H1 (cell line): ENCODE measurements at regions not wholly inside any gene's neighbourhood (a gene's known extent, or its start where the extent isn't known, plus 50 kb on each side); places are given as distances from the start of the nearest gene placed in this dataset.

Experiments used
- CTCF ChIA-PET: fragments of 300-600 bp; sonication (Branson Sonifier 250); formaldehyde crosslinking; loops from one replicate; lab custom pipeline; 2021; ENCODE audit not compliant: partially characterized antibody; lab: Charles Lee
- POLR2A ChIA-PET: fragments of 300-600 bp; sonication (Branson Sonifier 250); formaldehyde crosslinking; loops from one replicate; lab custom pipeline; 2021; ENCODE audit warnings: inconsistent platforms; ENCODE audit not compliant: partially characterized antibody; lab: Charles Lee
- DNase-seq, 2 experiments: peaks; one replicate each; pipeline versions ENCODE4 v3.0.0 to v3.0.0-alpha.2; 2010 to 2022; ENCODE audit warnings: low spot score in 2 of 2, low read depth in 1 of 2, mixed read lengths in 1 of 2
- FAIRE-seq: peaks from 2 replicates; lab custom pipeline; 2011; peaks lifted over from hg19 to GRCh38; lab: Jason Lieb, UNC
- H2AFZ ChIP-seq: 2 replicates; pipeline ENCODE4 v1.8.1; 2012; ENCODE audit warnings: low read length, inconsistent platforms
- H2AK5ac ChIP-seq: 2 replicates; pipeline ENCODE4 v1.6.1; 2013; ENCODE audit warnings: low read depth, low read length
- H2BK120ac ChIP-seq: replicated peaks from 2 replicates; pipeline ENCODE3; 2013; ENCODE audit warnings: low read depth, low read length, inconsistent platforms
- H2BK12ac ChIP-seq: 2 replicates; pipeline ENCODE4 v1.6.1; 2013; ENCODE audit warnings: low read depth, low read length
- H2BK15ac ChIP-seq: 2 replicates; pipeline ENCODE4 v1.6.1; 2013; ENCODE audit warnings: low read length
- H2BK20ac ChIP-seq: 2 replicates; pipeline ENCODE4 v1.6.1; 2013; ENCODE audit warnings: low read length
- H2BK5ac ChIP-seq: 2 replicates; pipeline ENCODE4 v1.6.1; 2013; ENCODE audit warnings: low read depth, low read length
- H3K14ac ChIP-seq: 2 replicates; pipeline ENCODE4 v1.6.1; 2013; ENCODE audit warnings: inconsistent platforms; ENCODE audit not compliant: insufficient read length
- H3K18ac ChIP-seq: 2 replicates; pipeline ENCODE4 v1.6.1; 2013; ENCODE audit warnings: low read length; ENCODE audit errors: extremely low read depth
- H3K23ac ChIP-seq: 2 replicates; pipeline ENCODE4 v1.6.1; 2013; ENCODE audit warnings: inconsistent platforms; ENCODE audit not compliant: insufficient read length
- H3K23me2 ChIP-seq: 2 replicates; pipeline ENCODE4 v1.6.1; 2013; ENCODE audit warnings: low read depth, low read length
- H3K27ac ChIP-seq: 2 replicates; pipeline ENCODE4 v1.6.1; 2011; ENCODE audit warnings: low read depth, low read length, inconsistent platforms
- H3K27me3 ChIP-seq, 4 experiments: replicated peaks in 1 of 4; 1 replicate in 1 of 4; 2 replicates in 3 of 4; pipeline versions ENCODE4 v1.6.1 to v1.8.1; 2011 to 2013; ENCODE audit warnings: low read length in 3 of 4, mild to moderate bottlenecking in 3 of 4, inconsistent platforms in 2 of 4, mixed read lengths in 2 of 4, moderate library complexity in 1 of 4; ENCODE audit not compliant: control insufficient read depth in 3 of 4, insufficient read depth in 3 of 4; ENCODE audit errors: extremely low read depth in 1 of 4
- H3K36me3 ChIP-seq, 4 experiments: 2 replicates each; pipeline versions ENCODE4 v1.6.1 to v1.8.1; 2011 to 2013; ENCODE audit warnings: mild to moderate bottlenecking in 4 of 4, low read length in 3 of 4, moderate library complexity in 2 of 4, control low read depth in 1 of 4, inconsistent platforms in 1 of 4; ENCODE audit not compliant: insufficient read depth in 4 of 4, control insufficient read depth in 2 of 4
- H3K4ac ChIP-seq: replicated peaks from 2 replicates; pipeline ENCODE3; 2013; ENCODE audit warnings: low read length, low read depth, mixed read lengths, inconsistent platforms; ENCODE audit not compliant: insufficient read length
- H3K4me1 ChIP-seq, 4 experiments: replicated peaks in 1 of 4; 1 replicate in 1 of 4; 2 replicates in 3 of 4; pipeline versions ENCODE4 v1.6.1 to v1.8.1; 2011 to 2013; ENCODE audit warnings: low read length in 3 of 4, inconsistent platforms in 2 of 4, mixed read lengths in 1 of 4; ENCODE audit not compliant: insufficient read depth in 4 of 4, control insufficient read depth in 3 of 4
- H3K4me2 ChIP-seq, 2 experiments: 2 replicates each; pipeline versions ENCODE4 v1.6.1 to v1.8.1; 2011 to 2013; ENCODE audit warnings: low read depth in 2 of 2, low read length in 2 of 2, control low read depth in 1 of 2, inconsistent platforms in 1 of 2, mild to moderate bottlenecking in 1 of 2; ENCODE audit not compliant: insufficient read depth in 1 of 2
- H3K4me3 ChIP-seq, 4 experiments: fragments of 200-600, 300-600 bp in 1 of 4; sonication (generic), shearing (Covaris generic), sonication (Bioruptor Twin) in 1 of 4; 2 replicates each; pipeline versions ENCODE4 v1.5.1 to v1.8.1; 2011 to 2016; ENCODE audit warnings: low read length in 4 of 4, low read depth in 3 of 4, control low read depth in 2 of 4, inconsistent platforms in 2 of 4, mild to moderate bottlenecking in 2 of 4, mixed read lengths in 1 of 4, moderate library complexity in 1 of 4; ENCODE audit not compliant: insufficient read depth in 2 of 4; ENCODE audit errors: extremely low read depth in 1 of 4
- H3K56ac ChIP-seq: replicated peaks from 2 replicates; pipeline ENCODE3; 2013; ENCODE audit warnings: low read depth, mild to moderate bottlenecking, mixed read lengths, low read length, inconsistent platforms; ENCODE audit not compliant: insufficient read length
- H3K79me1 ChIP-seq: 2 replicates; pipeline ENCODE4 v1.6.1; 2013; ENCODE audit warnings: low read depth, low read length, control low read depth
- H3K79me2 ChIP-seq, 2 experiments: 2 replicates each; pipeline versions ENCODE4 v1.6.1 to v1.8.1; 2012 to 2013; ENCODE audit warnings: low read length in 2 of 2, mild to moderate bottlenecking in 2 of 2, inconsistent platforms in 1 of 2; ENCODE audit not compliant: insufficient read depth in 2 of 2, control insufficient read depth in 1 of 2
- H3K9ac ChIP-seq, 4 experiments: replicated peaks in 1 of 4; 1 replicate in 1 of 4; 2 replicates in 3 of 4; pipeline versions ENCODE4 v1.6.1 to v1.8.1; 2011 to 2013; ENCODE audit warnings: low read depth in 3 of 4, low read length in 3 of 4, control low read depth in 2 of 4, mild to moderate bottlenecking in 2 of 4, moderate library complexity in 2 of 4, inconsistent platforms in 1 of 4; ENCODE audit errors: extremely low read depth in 1 of 4
- H3K9me3 ChIP-seq, 2 experiments: 2 replicates each; pipeline versions ENCODE4 v1.6.1 to v1.8.1; 2012 to 2013; ENCODE audit warnings: mild to moderate bottlenecking in 2 of 2, moderate library complexity in 2 of 2, control low read depth in 1 of 2, inconsistent platforms in 1 of 2, low read depth in 1 of 2, low read length in 1 of 2, mixed read lengths in 1 of 2; ENCODE audit not compliant: insufficient read depth in 2 of 2
- H4K20me1 ChIP-seq, 2 experiments: replicated peaks in 1 of 2; 2 replicates each; pipeline versions ENCODE3 to v1.8.1; 2011 to 2013; ENCODE audit warnings: inconsistent platforms in 2 of 2, low read length in 2 of 2, mild to moderate bottlenecking in 1 of 2; ENCODE audit not compliant: insufficient read depth in 2 of 2, control insufficient read depth in 1 of 2
- H4K5ac ChIP-seq: 2 replicates; pipeline ENCODE4 v1.6.1; 2013; ENCODE audit warnings: low read length, low read depth, mixed read lengths, inconsistent platforms; ENCODE audit not compliant: insufficient read length
- H4K8ac ChIP-seq: 2 replicates; pipeline ENCODE4 v1.8.0; 2013; ENCODE audit warnings: mild to moderate bottlenecking, moderate library complexity, low read length, inconsistent platforms; ENCODE audit not compliant: insufficient read depth; ENCODE audit errors: extremely low read depth
- H4K91ac ChIP-seq: replicated peaks from 2 replicates; pipeline ENCODE3; 2013; ENCODE audit warnings: low read length, mixed read lengths, inconsistent platforms; ENCODE audit not compliant: insufficient read length
- BCL11A ChIP-seq, 2 experiments: IDR thresholded peaks; one replicate each; pipeline ENCODE4 v1.6.1; 2011; ENCODE audit warnings: low read depth in 2 of 2, low read length in 2 of 2, mild to moderate bottlenecking in 2 of 2
- BRCA1 ChIP-seq: IDR thresholded peaks from 2 replicates; pipeline ENCODE4 v1.6.1; 2012; ENCODE audit warnings: low read depth, low read length, improper control_type of control experiment
- CEBPB ChIP-seq: IDR thresholded peaks from 2 replicates; pipeline ENCODE4 v1.6.1; 2012; ENCODE audit warnings: low read depth, low read length
- CREB1 ChIP-seq: IDR thresholded peaks from 2 replicates; pipeline ENCODE4 v1.6.1; 2012; ENCODE audit warnings: inconsistent platforms
- E2F6 ChIP-seq: IDR thresholded peaks from 2 replicates; pipeline ENCODE4 v1.6.1; 2012; ENCODE audit warnings: inconsistent platforms
- MAX ChIP-seq: IDR thresholded peaks from 2 replicates; pipeline ENCODE4 v1.6.1; 2012; ENCODE audit warnings: inconsistent platforms
- RAD21 ChIP-seq, 2 experiments: IDR thresholded peaks in 1 of 2; conservative IDR thresholded peaks in 1 of 2; 2 replicates each; pipeline ENCODE4 v1.6.1; 2011; ENCODE audit warnings: low read depth in 2 of 2, low read length in 2 of 2, improper control_type of control experiment in 1 of 2, inconsistent platforms in 1 of 2, mild to moderate bottlenecking in 1 of 2, moderate library complexity in 1 of 2
- SP1 ChIP-seq: IDR thresholded peaks from 2 replicates; pipeline ENCODE4 v1.6.1; 2011; ENCODE audit warnings: low read depth, low read length
- YY1 ChIP-seq: IDR thresholded peaks from 2 replicates; pipeline ENCODE4 v1.6.1; 2011; ENCODE audit warnings: low read depth, mild to moderate bottlenecking, low read length
- WGBS, 2 experiments: shearing (Covaris generic) in 1 of 2; methylation state at CpG; one replicate each; pipeline versions ENCODE4 v1.1.6 to v1.1.7; 2013 to 2015; ENCODE audit warnings: low lambda C conversion rate in 2 of 2, mixed read lengths in 2 of 2, inconsistent platforms in 1 of 2, low coverage in 1 of 2, missing lambda C conversion rate in 1 of 2; ENCODE audit not compliant: insufficient replicate concordance in 2 of 2, insufficient coverage in 1 of 2, insufficient read length in 1 of 2; ENCODE audit errors: extremely low coverage in 1 of 2, missing lambda C conversion rate in 1 of 2; 5-methylcytosine and 5-hydroxymethylcytosine counted together

- Histone ChIP-seq H2AK5ac (no peak overlapping the region), H4K20me1 (no peaks in the 10 kb centered on the region), H4K8ac (no peak overlapping the region), H3K4me1 (no peaks in the 10 kb centered on the region), H3K14ac (no peak overlapping the region), H2BK120ac (no peak overlapping the region), H2BK12ac (no peak overlapping the region), H2BK20ac (no peak overlapping the region), H2BK15ac (no peak overlapping the region), H2BK5ac (no peak overlapping the region), H3K56ac (no peak overlapping the region), H3K27me3 (no peaks in the 10 kb centered on the region), H3K9ac (no peak overlapping the region), H2AFZ (no peak overlapping the region), H3K4ac (no peak overlapping the region), H4K5ac (no peak overlapping the region), H3K79me1 (no peaks in the 10 kb centered on the region; the same call in 1 of the 2 replicates), H3K4me2 (no peak overlapping the region), H3K36me3 (no peaks in the 10 kb centered on the region), H4K91ac (no peak overlapping the region), H3K27ac (no peak overlapping the region), H3K23ac (no peak overlapping the region), H3K9me3 (no peaks in the 10 kb centered on the region), H3K18ac (no peak overlapping the region), H3K79me2 (no peaks in the 10 kb centered on the region), H3K23me2 (no peaks in the 10 kb centered on the region; the same call in 1 of the 2 replicates), H3K4me3 (no peak overlapping the region)
- ChIA-PET CTCF (no interaction called here), POLR2A (no interaction called here)
- 83% methylated on average over 1 of the region's 1 CpG; no CpG with 5 or more reads in 1 of the 2 experiments for WGBS, 2 experiments
- no peak for DNase-seq
- FAIRE-seq = no peak
- TF ChIP-seq BRCA1 = no peak
- TF ChIP-seq MAX = no peak
- no peak for TF ChIP-seq CEBPB
- TF ChIP-seq E2F6 = no peak
- TF ChIP-seq YY1 = no peak
- TF ChIP-seq RAD21 (IDR thresholded peaks at IDR 0.05 in 1 of 2, conservative IDR thresholded peaks at IDR 0.05 in 1 of 2; ENCODE audit: low read depth in 2 of 2, low read length in 2 of 2) = no peak
- TF ChIP-seq BCL11A (IDR thresholded peaks at IDR 0.05; ENCODE audit: low read depth in 2 of 2, low read length in 2 of 2) = no peak
- TF ChIP-seq CREB1 = no peak
- TF ChIP-seq SP1 = no peak
Measured at GRCh38 chr15:97461226-97461625, 499.3 kb upstream of the ARRDC4 start.
